ENCODE measurements at regions not wholly inside any gene's neighbourhood (a gene's known extent, or its start where the extent isn't known, plus 50 kb on each side); places are given as distances from the start of the nearest gene placed in this dataset.
"Not testable (repeated sequence)": the region's sequence is repeated elsewhere in the genome, so short reads cannot be mapped to it uniquely, and the experiment has no call there.

- DNase-seq (ENCODE audit: low spot score): not testable (repeated sequence)
Observed at GRCh38 chr5:36782612-36783011, 94.0 kb upstream of the NIPBL start.

GRCh38 chr5:36786448-36787012 lies 90.0 kb upstream of the NIPBL start:
- DNase-seq (ENCODE audit: low spot score): no peak

GRCh38 chr5:36787365-36788093 lies 89.0 kb upstream of the NIPBL start:
- no peak for DNase-seq (ENCODE audit: low spot score)

GRCh38 chr5:36790847-36791246 lies 85.7 kb upstream of the NIPBL start:
- no peak for DNase-seq (ENCODE audit: low spot score)

- no peak for DNase-seq (ENCODE audit: low spot score)
Observed at GRCh38 chr5:36792560-36793180, 83.9 kb upstream of the NIPBL start.

- DNase-seq (ENCODE audit: low spot score): no peak
Observed at GRCh38 chr5:36795366-36795765, 81.2 kb upstream of the NIPBL start.

- no peak for DNase-seq (ENCODE audit: low spot score)
Observed at GRCh38 chr5:36796155-36796554, 80.4 kb upstream of the NIPBL start.

GRCh38 chr5:36801523-36801922 lies 75.0 kb upstream of the NIPBL start:
- no peak for DNase-seq (ENCODE audit: low spot score)

GRCh38 chr5:36802187-36802586 lies 74.4 kb upstream of the NIPBL start:
- no peak for DNase-seq (ENCODE audit: low spot score)

GRCh38 chr5:36813249-36813648 lies 63.3 kb upstream of the NIPBL start:
- not testable (repeated sequence) for DNase-seq (ENCODE audit: low spot score)

GRCh38 chr5:36815871-36816270 lies 60.7 kb upstream of the NIPBL start:
- no peak for DNase-seq (ENCODE audit: low spot score)

- DNase-seq (ENCODE audit: low spot score): no peak
Observed at GRCh38 chr5:36820900-36821299, 55.7 kb upstream of the NIPBL start.

- no peak for DNase-seq (ENCODE audit: low spot score)
Observed at GRCh38 chr5:36826694-36827093, 49.9 kb upstream of the NIPBL start.
